ENCODE measurements at regions not wholly inside any gene's neighbourhood (a gene's known extent, or its start where the extent isn't known, plus 50 kb on each side); places are given as distances from the start of the nearest gene placed in this dataset.

GRCh38 chr3:87801409-87801808 is 257.4 kb downstream of the CGGBP1 start (continued):
- TF ChIP-seq PRPF4 (IDR thresholded peaks at IDR 0.05; ENCODE audit: insufficient read depth, low read depth, low read length, poor library complexity, severe bottlenecking) (no peak), SOX6 (IDR thresholded peaks at IDR 0.05) (peak; percentile 56), NCOR1 (IDR thresholded peaks at IDR 0.05) (peak; percentile 61; the same call in 1 of the 2 replicates), PPARD (CRISPR knock-in tag; IDR thresholded peaks at IDR 0.05) (no peak), MTA3 (IDR thresholded peaks at IDR 0.05; ENCODE audit: borderline replicate concordance) (no peak), E2F8 (IDR thresholded peaks at IDR 0.05; ENCODE audit: low read depth, partially characterized antibody) (no peak), STAT5A (IDR thresholded peaks at IDR 0.05; ENCODE audit: borderline replicate concordance, low read length) (0 out of 2 replicates have a peak, but pooled peaks have one; percentile 14), MAX (CRISPR knock-in tag; IDR thresholded peaks at IDR 0.05) (no peak), CC2D1A (IDR thresholded peaks at IDR 0.05) (no peak), ZNF3 (CRISPR knock-in tag; IDR thresholded peaks at IDR 0.05) (no peak), NCOA6 (IDR thresholded peaks at IDR 0.05) (no peak), CBFA2T2 (conservative IDR thresholded peaks at IDR 0.05) (peak; percentile 79), KLF16 (IDR thresholded peaks at IDR 0.05) (peak; percentile 60; the same call in 1 of the 2 replicates), PKNOX1 (IDR thresholded peaks at IDR 0.05) (peak; percentile 63; the same call in 1 of the 2 replicates), ARID2 (IDR thresholded peaks at IDR 0.05) (no peak), ZMIZ1 (IDR thresholded peaks at IDR 0.05; ENCODE audit: low read depth in 2 of 2, low read length in 2 of 2) (no peak; a peak in 1 of 4 replicates), POLR2AphosphoS5 (IDR thresholded peaks at IDR 0.05; ENCODE audit: control insufficient read depth, insufficient read depth, low read depth, low read length) (peak; percentile 41; the same call in 1 of the 2 replicates), CBFA2T3 (IDR thresholded peaks at IDR 0.05) (peak; percentile 90), TAF15 (IDR thresholded peaks at IDR 0.05; ENCODE audit: low read depth, low read length) (no peak), U2AF1 (optimal IDR thresholded peaks at IDR 0.05; ENCODE audit: low read depth, low read length) (no peak), SMARCE1 (IDR thresholded peaks at IDR 0.05) (peak; percentile 62; the same call in 1 of the 2 replicates), TEAD2 (tag; IDR thresholded peaks at IDR 0.05) (no peak), SMC3 (conservative IDR thresholded peaks at IDR 0.05; ENCODE audit: insufficient read depth, low read depth, low read length) (no peak)
